ENCODE measurements at regions not wholly inside any gene's neighbourhood (a gene's known extent, or its start where the extent isn't known, plus 50 kb on each side); places are given as distances from the start of the nearest gene placed in this dataset.

DNA sequence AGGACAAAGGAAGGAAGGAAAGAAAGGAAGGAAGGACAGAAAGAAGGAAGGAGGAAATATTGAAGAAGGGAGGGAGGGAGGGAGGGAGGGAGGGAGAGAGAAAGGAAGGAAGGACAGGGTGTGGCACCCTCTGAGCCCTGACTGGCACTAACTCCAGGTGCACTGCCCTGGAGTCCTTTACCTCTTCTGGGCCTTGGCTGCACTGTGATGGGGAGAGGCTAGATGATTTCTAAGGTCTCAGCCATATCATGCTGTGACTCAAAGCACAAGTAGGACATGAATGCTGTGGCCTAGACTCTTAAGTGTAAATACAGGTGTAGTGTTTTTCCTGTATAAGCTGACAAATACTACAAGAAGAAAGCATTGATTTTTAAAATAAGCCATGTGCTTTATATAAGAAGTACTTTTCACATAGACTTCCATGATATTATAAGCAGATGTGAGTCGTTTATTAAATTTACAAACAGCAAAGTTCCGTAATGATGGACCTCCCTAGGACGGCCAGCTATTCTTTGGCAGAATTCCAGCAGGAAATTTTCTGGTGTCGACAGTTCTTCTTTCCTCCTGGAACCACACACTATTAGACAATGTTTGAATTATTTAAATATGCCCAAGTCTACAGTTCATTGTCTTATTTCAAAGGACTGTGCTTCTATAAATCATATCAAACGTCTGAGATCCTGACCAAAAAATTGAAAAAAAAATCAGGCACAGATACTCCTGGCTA is 213.8 kb upstream of the C2CD4B start:
- no peak for DNase-seq

DNA sequence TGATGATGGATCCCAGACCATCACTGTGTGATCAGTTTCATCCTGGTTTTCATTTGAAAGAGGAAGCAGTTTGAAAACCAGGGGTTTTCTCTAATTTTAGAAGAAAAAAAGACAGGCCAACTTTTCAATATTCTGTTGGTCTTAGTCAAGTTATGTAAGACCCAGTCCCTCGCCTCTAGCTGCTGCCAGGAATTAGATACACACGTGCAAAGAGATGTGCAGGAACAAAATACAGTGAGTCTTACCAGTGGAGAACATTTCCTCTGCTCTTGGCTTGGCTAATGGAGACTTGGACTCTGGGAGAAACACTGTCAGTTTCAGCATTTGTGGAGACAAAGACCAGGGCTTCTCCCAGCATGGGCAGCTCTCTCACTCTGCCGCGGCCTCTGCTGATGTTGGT is 214.9 kb upstream of the C2CD4B start:
- DNase-seq = no peak

DNA sequence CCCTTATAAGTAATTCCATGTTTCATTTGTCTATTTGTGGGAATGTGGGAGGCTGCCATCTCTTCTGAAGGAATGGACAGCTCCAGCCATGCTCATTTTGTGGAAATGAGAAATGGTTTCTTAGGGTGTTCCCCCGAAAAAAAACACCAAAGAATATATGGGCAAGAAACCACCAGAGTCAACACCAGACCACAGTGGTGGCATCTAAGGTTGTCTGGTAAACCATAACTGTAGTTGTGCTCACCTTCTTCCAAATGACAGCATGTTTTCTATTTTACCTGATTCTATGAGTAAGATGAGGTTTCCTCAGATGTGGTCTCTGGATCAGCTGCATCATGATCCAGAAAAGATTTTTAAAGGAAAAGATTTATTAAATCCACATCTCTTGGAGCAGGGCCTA is 217.0 kb upstream of the C2CD4B start:
- DNase-seq = no peak

DNA sequence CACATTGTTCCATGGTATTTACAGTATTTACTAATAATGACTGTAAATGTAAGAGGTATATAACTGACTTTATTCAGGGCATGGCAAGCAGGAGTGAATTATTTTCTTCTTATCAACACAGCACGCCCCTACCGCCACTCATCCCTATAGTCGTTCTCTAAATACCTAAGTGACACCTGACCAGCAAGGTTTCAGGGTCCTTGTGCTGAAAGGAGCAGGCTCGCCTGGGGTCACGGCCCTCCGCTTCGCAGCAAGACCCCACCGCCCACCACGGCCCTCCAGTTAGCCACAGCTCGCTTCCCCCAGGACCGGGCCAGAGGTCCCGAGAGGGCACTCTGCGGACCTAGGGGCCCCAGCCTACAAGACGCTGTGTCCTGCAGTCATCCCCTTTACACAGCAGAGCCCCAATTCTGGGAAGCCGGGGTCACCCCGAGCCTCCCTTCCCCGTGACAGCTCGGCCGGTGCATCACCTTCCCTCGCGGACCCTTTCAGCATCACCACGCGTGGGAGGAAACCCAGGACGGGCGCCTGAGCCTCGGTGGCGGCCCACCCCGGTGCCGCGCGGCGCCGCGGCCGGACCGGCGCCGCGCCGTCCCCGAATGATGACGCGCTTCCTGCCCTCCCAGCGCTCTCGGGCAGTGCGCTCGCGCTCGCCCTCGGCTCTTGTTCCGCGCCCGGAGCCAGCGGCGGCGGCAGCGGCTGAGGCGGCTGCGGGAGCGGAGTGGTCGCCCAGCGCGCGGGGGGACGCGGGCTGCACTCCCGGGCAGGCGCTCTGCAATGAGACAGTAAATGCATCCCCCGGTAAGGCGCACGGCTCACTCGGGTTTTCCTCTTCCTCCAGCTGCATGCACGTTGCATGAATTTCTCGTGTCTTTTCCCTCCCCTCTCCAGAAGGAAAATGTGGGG is 225.1 kb upstream of the C2CD4B start, which contains the start of gene TLN2:
TLN2 (plus strand) TSS at position 666 of the 906 bp plus-strand sequence.
- peak; percentile 24 to 58 for DNase-seq

DNA sequence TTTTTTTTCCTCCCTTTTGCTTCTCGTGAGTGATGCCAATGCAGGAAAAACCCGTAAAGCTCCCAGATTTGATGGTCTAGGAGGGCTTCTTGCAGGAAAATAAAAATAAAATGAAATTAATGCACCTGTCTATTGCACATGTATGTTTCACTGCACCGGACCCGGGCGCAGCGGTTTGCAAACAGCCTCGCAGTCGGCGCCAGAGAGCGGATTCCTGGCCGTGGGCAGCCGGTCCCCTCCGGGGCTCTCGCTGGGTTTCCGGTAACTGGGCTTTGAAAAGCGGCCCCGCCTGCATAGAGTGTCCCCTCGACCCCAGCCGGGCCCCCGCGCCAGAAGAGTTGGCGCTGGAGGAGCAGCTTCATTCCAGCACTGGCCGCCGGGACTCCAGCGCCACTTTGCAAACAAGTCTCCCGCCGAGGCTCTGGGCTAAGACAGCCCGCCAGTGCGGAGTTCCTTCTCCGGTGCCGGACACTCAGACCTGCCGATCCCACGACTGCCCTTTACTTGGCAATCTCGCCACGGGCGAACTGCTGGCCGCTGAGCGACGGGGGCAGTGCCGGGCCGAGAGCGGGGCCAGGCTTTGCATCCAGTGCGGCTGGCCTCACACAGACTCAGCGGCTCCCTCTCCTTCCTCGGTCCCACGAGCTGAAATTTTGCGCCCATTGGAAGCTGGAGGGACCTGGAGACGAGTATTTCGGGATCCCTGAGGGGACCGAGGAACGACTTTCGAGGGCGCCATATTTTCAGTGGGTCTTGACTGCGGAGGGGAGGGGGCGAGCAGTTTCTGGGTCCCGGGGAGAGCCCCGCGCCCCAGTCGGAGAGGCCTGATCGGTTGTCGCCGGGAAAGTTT is 225.9 kb upstream of the C2CD4B start:
- peak in 1 of 2 experiments; percentile 7 for DNase-seq

DNA sequence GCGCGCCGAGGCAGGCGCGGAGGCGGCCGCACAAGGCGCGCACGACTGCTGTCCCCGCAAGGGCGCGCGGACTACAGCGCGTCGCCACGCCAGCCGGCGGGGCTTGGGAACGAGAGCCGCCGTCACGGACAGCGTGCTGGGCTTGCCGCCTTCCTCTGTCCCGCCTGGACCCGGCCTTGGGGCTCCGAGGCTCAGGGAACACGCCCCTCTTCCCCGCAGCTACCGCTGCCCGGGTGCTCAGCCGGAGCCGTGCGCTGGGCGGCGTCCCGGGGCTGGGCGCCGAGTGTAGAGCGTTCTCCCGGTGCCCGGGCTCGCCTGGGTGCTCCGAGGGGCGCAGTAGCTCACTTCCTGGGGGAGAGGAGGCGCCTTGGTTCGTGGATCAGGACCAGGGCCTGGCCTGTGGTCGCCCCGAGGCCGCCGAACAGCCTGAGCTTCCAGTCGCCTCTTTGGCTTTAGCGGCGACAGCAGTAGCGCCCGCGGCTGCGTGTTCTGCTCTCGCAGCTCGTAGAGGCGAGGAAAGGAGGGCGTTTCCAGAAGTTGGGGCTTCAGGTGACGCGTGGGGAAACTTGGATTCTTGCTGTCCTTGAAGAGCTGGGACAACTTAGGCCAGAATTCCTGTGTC is 226.7 kb upstream of the C2CD4B start:
- DNase-seq = peak; percentile 1 to 3

DNA sequence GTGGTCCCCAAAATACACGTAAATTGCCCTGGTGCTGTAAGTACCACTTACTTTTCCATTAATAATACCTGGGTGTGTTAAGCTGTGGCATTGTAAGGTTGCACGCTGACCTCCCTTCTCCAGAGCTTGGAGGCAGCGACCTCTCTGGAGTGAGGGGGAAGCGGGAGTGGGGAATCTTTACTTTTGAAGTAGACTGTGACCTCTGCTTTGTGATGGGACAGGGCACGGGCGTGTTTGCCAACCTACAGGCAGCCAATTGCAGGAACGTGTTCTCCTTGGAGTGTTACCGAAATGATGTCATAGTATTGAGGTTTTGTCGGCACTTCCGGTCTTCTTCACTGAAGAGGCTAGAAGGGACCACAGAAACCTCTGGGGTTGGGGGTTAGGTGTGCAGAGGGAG is 227.3 kb upstream of the C2CD4B start:
- no peak for DNase-seq

DNA sequence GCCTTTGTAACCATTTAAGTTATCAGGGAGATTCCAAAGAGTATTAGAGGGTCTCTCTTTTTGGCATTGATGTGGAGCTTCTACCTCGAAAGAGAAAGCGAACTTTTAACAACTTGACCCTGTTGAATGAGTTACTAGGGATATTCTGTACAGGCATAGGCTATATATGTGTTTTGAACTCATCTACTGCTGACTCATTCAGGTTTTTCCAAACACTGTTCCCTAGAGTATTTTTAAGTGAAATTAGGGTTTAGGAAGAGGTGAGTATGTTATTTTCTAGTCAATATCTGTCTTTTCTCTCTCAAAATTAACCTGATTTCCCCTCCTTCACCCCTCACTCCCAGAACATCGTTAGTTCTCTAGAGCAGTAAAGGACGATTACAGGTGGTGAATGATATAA is 228.1 kb upstream of the C2CD4B start:
- no peak for DNase-seq

DNA sequence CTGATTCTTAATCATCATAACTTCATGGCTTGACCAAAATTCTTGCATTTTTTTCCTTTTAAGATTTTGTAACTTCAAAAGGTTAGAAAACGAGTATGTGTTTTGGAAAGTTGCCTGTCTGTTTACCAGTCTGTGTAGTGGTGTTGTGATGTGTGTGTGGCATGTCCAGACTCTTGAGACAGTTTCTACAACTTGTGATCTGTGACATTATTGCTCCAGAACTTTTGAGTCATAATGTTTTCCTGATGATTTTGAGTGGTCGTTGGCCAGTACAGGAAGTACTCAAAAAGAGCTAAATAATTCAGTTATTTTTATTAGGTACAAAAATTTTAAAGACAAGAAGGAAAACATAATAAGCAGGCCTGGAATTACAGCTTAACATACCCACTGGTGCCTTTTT is 229.0 kb upstream of the C2CD4B start:
- DNase-seq = no peak

DNA sequence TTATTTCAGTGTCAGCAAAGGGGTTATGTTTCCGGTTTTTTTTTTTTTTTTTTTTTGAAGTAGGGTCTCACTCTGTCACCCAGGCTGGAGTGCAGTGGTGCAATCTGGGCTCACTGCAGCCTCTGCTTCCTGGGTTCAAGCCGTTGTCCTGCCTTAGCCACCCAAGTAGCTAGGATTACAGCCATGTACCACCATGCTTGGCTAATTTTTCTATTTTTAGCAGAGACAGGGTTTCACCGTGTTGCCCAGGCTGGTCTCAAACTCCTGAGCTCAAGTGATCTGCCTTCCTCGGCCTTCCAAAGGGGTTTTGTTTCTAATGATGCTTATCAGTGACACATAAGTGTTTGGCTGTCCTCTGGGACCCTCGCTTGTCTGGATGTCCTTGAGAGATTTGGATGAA is 235.7 kb upstream of the C2CD4B start:
- no peak for DNase-seq

DNA sequence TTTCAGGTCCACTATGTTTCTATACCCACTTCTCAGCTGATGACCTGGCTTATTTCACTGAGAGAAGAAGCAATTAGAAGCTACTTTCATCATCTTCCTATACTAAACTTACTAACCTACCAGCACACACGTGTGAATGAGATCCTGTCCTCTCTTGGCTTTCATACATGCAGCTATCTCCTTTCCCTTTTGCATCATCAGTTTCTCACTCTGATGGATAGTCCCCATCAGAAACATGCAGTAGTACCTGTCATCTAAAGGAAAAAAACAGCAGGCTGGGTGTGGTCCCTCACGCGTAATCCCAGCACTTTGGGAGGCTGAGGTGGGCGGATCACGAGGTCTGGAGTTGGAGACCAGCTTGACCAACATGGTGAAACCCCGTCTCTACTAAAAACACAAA is 237.6 kb upstream of the C2CD4B start:
- DNase-seq = no peak

DNA sequence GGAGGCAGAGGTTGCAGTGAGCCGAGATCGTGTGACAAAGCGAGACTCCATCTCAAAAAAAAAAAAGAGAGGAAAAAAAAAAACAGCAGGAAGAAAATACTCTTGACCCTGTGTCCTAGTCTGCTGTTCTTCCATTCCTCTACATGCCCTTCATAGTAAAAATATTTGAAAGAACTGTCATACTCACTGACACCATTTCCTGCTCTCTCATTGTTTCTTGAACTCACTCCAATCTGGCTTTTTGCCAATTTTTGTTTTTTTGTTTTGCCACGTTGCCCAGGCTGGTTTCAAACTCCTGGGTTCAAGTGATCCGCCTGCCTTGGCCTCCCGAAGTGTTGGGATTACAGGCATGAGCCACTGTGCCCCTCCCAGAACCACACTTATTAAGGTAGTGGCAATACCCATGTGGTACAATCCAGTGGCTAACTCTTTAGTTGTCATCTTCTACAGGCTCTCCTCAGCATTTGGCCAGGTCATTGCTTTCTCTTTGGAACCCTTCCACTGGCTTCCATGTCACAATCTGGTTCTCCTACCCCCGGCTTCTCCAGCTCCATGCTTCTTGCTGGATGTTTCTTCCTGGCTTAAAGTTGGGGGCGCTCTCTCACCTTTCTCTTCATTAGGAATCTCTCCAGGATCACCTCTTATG is 238.2 kb upstream of the C2CD4B start:
- DNase-seq = no peak

DNA sequence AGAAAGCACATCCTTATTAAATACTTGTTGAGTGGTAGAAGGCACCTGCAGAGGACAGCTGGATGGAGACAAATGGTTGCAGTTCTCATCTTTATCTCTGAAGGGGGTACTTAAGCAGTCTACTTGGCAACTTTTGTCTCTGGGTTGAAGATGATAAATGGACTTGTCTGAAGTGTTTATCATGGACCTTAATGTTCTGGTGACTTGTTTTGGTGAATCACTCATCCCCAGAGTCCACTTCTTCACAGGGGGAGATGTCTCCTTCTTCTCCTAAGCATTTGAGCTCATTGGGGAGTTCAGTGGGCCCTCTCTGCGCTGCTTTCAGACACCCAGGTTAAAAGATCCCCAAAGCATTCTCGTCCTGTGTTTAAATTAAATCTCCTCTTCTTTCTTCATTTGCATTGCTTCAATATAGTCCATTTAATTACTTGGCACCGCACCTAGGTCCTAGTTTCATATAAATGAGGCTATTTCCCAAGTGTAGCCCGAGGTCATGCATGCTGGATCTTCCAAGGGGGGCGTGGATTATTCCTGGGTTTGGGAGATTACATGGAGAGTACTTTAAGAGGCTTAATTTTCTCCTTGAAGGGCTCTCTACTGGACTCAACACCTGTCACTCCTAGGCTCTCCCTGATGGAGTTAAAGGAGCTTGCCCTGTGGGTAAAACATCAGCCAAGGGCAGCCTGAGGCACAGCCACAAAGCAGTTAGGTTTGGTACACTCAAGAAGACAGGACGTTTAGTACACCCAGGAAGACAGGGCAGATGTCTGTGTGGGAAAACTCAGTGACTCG is 239.3 kb upstream of the C2CD4B start:
- DNase-seq = no peak

DNA sequence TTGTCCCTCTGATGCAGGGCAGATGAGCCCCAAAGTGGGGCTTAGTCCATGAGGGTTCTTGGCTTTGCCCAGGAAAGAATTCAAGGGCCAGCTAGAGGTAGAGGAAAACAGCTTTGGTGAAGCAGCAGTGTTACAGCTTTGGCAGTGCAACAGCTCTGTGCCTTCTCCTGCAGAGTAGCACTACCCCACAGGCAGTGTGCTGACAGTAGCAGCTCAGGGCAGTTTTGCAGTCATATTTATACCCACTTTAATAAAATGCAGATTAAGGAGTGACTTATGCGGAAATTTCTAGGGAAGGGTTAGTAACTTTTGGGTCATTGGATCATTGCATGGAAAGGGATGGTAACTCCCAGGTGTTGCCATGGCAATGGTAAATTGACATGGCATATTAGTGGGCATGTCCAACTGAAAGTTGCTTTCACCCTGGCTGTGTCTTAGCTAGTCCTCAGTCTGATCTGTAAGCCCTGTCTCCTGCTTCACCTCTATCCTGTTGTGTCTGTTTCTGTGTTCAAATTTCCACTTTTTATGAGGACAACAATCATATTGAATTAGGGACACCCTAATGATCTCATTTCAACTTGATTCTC is 241.3 kb upstream of the C2CD4B start:
- no peak for DNase-seq

DNA sequence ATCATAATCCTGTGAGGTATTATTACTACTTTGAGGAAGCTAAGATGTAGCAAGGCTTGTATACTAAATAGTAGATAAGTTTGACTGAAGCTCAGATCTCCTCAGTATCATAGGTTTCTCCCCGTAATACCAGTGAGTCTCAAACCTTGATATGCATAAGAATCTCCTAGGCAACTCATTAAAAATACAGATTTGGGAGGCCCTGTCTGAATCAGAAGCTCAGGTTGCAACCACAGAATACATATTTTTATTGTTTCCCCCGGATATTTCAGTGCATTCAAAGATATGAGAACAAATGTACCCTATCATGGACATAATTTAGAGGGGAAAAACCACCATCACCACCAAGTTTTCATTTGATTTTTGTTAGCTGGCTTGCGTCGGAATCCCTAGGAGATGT is 242.1 kb upstream of the C2CD4B start:
- no peak for DNase-seq

DNA sequence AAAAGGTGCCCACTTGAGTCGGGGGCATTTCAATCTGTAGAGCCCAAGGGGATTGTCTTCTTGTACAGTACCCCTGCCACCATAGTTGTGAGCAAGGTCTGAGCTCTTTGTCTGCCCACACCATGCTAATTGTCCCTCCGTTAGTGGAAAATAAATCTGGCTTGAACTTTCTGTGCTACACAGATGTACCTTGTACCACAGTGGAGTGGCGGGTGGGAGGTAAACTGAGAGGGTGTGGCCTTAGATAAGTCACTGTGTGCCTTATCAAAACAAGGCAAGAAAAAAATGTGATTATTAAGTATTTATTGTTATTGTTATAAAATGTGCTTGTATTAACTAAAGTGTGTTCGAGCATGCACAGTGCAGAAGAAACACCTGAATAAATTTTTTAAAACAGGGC is 242.9 kb upstream of the C2CD4B start:
- no peak for DNase-seq

DNA sequence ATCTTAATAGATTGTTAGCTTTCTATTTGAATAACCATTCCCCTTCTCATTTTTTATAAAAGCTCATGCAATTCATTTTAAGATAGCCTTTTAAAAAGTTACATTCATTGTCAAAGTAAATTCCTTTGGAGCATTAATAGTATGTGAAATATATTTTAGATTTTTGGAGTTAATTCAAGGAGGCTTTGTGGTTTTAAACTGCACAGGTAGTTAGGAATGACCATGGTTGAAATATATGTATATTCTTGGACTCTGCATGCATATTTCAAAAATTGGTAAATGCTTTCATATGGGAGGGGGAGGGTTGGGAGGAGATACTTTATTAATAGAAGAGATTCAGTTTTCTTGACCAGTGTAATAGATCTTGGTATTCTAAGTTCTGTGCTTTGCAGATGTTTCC is 244.4 kb upstream of the C2CD4B start:
- no peak for DNase-seq

DNA sequence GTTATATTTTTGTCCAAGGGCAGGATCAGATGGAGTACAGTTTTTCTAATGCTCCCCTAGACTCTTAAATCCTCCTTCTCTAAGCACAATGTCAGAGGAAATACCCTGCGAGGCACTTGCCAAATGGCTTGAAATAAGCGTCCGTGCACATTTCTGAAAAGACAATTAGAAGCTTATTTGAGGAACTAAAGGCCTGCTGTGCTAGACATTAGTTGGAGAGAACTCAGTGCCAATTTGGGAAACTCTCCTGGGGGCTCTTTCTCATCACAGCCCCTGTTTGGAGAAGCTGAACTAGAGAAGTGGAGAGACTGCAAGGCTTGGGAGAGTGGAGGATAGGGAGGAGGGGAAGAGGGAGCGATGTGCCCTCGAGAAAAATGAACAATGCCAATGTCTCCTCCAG is 247.6 kb upstream of the C2CD4B start:
- DNase-seq = no peak

DNA sequence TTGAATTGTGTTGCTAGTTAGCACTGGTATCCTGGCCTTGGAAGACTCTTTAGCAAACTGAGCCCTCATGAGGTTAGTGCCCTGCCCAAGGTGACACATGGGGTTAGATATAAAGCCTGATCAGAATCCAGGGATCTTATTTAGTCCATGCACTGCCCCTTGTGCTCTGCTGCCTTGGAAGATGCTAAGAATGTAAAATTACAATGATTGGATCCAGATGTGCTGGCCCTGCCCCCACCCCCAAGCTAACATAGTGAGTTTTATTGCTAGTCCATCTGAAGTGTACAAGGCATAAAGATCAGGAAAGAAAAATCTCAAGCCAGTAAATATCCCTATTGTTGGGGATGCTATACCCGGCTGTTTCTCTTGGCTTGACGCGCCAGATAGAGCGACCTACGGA is 248.1 kb upstream of the C2CD4B start:
- no peak for DNase-seq

DNA sequence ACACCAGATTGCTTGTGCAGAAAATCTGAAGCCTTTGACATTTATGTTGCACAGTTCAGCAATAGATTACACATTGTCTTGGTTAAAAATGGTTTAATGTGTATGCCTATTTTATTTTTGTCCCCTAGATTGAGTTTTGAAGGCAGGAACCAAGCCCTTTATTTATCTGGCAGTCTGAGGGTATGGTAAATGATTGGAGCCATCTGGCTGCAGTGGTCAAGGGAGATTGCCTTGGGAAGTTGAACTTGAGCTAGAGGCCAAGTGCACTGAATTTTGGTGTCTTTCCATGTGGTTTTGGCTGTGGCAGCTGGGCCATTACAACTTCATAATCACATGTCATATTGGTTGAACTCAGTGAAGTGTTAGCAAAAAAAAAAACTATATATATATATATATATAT is 248.7 kb upstream of the C2CD4B start:
- DNase-seq = no peak

DNA sequence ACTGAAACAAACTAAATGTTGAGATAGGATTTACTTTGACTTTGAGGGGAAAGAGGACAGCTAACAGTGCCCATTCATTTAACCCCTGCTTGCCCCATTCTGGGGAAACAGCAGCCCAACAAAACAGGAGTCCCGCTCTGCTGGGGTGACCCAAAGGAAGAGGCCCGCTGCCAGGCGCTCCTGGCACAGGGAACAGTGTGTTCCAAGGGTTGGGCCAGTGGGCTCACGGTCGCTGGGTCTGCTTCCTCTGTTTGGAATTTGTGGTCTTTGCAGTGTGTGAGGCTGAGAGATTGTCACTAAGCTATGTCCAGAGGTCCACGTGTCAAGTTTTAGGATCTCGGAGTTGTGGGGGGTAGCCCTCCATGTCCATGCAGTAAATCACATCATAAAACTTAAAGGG is 250.4 kb upstream of the C2CD4B start:
- no peak for DNase-seq

All from NCI-H1930 (cell line).